ENCODE measurements at regions not wholly inside any gene's neighbourhood (a gene's known extent, or its start where the extent isn't known, plus 50 kb on each side); places are given as distances from the start of the nearest gene placed in this dataset.
A peak's percentile ranks its signal among the peaks of the same experiment; 100 is the strongest.

DNA sequence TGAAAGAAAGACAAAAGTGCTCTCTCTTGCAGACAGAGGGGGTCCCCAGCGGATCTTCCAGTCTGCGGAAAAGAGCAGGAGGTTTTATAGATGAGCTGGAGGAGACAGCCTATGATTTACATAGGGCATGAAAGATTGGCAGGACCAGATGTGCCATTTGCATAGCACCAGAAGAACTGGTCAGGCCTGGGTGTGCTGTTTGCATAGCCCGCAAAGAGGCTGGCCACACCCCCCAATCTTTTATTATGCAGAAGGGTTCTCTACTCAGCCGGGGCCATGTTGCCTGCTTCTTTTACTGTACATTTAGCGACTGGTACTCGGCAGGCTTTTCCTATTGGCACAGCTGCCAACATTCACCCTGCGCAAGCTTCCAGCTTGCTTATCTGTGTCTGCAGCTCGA, 317.6 kb downstream of the GALR1 start:
- DNase-seq: no peak

- DNase-seq: no peak
Measured at GRCh38 chr18:77571743-77572142, 322.1 kb downstream of the GALR1 start.

- no peak for DNase-seq
Measured at GRCh38 chr18:77572537-77572936, 322.9 kb downstream of the GALR1 start.

DNA sequence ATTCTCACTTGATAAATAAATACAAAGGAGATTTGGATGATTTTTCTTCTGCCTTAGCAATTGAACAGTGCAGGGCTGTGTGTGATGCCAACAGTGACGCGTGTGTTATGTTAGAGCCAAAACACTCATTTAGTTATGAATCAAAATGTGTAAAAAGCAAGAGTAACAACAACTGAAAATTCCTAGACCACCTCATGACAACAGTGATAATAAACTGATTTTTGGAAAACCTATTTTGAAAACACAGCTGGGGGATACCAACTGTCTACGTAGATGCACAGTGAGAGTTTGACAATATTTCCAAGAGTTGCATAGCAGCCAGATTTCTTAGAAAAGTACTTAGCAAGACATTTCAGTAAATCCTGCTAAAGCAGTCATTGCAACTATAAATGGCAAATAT, 323.9 kb downstream of the GALR1 start:
- DNase-seq: no peak

DNA sequence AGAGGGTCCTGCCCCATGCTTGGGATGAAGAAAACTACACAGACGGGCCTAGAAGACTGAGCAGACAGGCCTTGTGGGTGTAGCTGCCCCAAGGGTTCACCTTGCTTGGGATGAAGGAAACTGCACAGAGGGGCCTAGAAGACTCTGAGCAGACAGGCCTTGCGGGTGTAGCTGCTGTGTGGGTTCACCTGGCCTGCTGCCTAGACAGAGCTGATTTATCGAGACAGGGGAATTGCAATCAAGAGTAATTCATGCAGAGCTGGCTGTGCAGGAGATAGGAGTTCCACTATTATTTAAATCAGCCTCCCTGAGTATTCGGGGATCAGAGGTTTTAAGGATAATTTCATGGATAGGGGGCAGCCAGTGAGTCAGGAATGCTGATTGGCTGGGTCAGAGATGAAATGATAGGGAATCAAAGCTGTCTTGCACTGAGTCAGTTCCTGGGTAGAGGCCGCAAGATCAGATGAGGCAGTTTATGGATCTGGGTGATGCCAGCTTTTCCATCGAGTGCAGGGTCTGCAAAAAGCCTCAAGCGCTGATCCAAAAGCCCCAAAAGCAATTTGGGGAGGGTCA, 341.4 kb downstream of the GALR1 start:
- peak in 2 of 58 donors; percentile 7 to 31 for DNase-seq

- DNase-seq: no peak
Measured at GRCh38 chr18:77597726-77598125, 348.1 kb downstream of the GALR1 start.

DNA sequence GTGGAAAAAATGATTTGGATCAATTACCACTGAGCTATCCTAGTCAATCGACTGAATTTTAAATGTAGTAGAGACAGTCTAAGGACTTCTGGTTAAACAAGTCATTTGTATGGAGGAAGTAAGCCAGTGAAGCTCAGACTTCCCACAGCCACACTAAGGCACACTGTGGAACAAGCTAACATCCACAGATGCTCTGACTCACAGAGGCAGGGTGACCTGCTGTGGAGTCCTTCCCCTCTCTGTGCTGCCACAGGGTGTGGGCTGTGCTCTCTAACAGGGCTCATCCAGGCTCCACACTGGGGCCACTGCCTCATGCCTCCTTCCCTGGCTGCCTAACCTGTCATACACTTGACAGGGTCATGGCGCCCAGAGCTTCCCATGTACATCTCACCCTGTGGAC, 351.0 kb downstream of the GALR1 start:
- DNase-seq: no peak

- DNase-seq: no peak
Measured at GRCh38 chr18:77601567-77601966, 351.9 kb downstream of the GALR1 start.

- no peak for DNase-seq
Measured at GRCh38 chr18:77607087-77607486, 357.4 kb downstream of the GALR1 start.

GRCh38 chr18:77608807-77609206, 359.2 kb downstream of the GALR1 start:
- no peak for DNase-seq

DNA sequence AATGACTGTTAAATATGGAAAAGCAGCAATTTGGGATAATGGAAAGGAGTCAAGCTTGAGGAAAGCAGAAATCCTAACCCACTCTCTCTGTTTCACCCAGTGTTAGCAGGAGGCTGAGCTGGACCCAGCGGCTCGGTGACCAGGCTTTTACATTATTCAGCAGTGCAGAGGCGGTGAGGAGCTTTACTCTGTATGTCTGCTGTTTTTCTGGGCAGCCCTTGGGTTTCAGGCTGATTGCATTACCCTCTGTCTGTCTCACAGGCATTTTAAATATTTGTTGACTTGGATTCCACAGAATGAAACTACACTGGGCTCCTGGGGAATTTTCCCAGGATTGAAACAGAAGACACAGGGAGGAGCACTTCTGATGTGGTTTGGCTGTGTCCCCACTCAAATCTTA, 368.0 kb downstream of the GALR1 start:
- DNase-seq: no peak

- DNase-seq: no peak
Measured at GRCh38 chr18:77619525-77619924, 369.9 kb downstream of the GALR1 start.

DNA sequence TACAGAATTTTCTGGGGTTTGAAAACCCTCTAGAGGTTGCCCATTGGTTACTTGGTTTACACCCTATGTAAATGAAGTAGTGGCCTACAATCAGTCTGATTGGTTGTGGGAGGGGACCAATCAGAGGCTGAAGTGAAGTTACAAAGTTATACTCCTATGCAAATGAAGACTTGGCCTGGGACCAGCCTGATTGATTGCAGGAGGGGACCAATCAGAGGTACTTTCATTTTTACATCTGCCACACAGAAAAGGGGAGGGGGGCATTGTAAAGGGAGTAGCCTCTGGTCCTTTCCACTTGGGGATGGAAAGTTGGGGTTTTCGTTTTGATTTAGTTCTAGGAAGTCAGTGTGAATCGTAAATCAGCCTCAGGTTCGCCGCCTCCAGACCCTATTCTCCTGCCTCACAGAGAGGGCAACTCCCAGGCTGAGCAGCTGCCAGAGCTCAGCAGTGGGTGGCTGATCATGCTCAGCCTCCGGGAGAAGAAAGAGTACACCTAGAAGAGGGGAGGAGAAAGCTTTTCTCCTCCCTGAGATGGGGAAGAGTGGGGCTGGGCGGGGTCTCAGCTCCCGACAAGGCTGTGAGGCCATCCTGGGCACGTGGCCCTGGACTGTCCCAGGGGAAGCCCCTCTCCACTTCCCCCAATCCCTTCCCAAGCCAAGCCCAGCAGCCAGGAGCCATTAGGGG, 372.5 kb downstream of the GALR1 start:
- peak in 1 of 58 donors; percentile 19 for DNase-seq

DNA sequence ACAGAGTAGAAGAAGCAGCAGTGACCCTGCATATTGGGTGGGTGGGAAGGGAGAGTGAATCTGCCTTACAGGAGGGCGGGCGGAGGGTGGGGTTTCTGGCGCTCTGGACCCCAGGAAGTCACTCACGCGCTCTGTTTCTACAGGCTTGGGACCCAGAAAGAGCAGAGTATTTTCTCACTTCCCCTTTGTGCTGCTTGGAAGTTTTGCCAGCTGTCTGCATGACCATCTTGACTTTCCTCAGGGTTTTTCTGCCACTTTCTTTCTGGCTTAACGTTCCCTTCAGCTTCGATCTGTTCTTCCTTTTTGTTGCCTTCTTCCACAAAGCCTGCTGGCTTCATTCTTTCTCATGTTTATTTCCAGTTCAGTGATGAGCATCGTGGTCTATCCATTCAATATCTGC, 383.1 kb downstream of the GALR1 start:
- no peak for DNase-seq

GRCh38 chr18:77634494-77634893, 384.8 kb downstream of the GALR1 start:
- no peak for DNase-seq

DNA sequence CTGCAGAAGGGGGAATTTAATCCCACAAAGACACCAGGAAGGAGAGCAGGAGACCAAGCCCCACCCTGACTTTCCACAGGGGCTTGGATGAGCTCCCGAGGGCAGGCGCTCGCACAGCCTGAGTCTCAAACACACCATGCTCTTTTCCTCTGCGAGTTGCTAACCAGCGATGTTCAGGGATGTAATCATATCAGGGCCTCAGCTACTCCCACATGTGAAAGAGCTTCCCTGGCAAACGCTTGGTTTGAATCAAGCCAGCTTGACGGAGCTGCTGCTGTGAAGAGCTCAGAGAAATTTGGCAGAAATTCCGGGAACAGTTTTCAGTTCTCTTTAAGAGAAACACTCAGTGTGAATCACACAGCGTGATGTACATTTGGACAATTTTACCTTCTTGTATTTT, 385.8 kb downstream of the GALR1 start:
- peak in 39 of 58 donors; percentile 10 to 82 (median 39) for DNase-seq

- peak in 3 of 58 donors; percentile 9 to 52 (median 39) for DNase-seq
Measured at GRCh38 chr18:77635858-77636257, 386.2 kb downstream of the GALR1 start.

- DNase-seq: no peak
Measured at GRCh38 chr18:77645170-77645872, 395.7 kb downstream of the GALR1 start.

GRCh38 chr18:77647472-77647871, 397.8 kb downstream of the GALR1 start:
- no peak for DNase-seq

GRCh38 chr18:77648411-77648810, 398.8 kb downstream of the GALR1 start:
- DNase-seq: no peak

DNA sequence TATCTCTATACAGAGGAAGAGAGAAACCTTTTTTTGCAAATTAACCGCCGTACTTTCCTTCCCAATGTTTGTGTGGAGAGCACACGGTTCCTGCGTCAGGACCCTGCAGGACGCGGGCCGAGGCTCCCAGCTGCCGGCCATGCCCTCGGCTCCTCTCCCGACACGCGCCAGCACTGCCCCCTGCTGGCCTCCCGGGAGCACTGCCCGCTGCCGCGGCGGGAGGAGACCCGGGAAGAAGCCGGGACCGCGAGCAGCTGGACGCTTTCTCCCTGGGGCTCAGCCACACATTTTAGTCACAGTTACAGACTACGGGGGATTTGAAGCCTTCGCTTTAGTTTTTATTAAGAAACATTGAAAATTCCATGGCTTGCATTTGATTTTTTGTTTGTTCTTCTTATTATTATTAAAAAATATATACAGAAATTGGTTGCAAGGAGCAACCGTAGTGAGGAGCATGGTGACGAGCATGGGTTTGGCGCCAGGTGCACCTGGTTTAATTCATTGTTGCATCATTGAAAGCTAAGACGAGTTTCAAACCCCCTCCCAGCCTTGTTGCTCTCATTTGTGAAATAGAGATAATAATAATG, 401.2 kb downstream of the GALR1 start:
- peak in 51 of 58 donors; percentile 10 to 75 (median 45) for DNase-seq

DNA sequence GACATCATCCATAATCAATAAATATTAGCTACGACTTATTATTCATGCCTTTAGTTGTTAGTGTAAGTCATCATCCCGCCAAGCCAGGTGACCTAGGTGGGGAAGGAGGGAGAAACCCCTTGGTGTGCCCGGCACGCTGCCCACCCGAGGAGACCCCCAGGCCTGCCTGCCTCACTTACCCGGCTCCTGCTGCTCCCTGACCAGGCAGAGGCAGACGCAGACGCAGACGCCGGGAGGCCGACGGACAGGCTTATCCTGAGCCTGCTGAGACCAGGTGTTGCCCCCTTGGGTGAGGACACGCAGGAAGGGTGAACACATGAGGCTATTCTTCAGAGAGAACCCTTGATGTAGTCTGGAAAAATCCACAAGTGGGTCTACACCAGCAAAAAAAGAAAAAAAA, 401.8 kb downstream of the GALR1 start:
- no peak for DNase-seq
